HL-60 (cell line): ENCODE measurements at regions not wholly inside any gene's neighbourhood (a gene's known extent, or its start where the extent isn't known, plus 50 kb on each side); places are given as distances from the start of the nearest gene placed in this dataset.

Experiments used
- DNase-seq, 2 experiments: peaks; one replicate each; pipeline ENCODE4 v3.0.0-alpha.2; 2010 to 2020; ENCODE audit warnings: low read depth in 1 of 2, low spot score in 1 of 2
- H3K27ac ChIP-seq: fragments of 250-450 bp; sonication (Bioruptor Pico); replicated peaks from 2 replicates; pipeline ENCODE4 v1.5.1; 2020; ENCODE audit warnings: mild to moderate bottlenecking, moderate library complexity
- H3K27me3 ChIP-seq: fragments of 250-450 bp; sonication (Bioruptor Pico); 2 replicates; pipeline ENCODE4 v1.5.1; 2021; ENCODE audit warnings: mild to moderate bottlenecking, moderate library complexity; ENCODE audit not compliant: insufficient read depth, poor library complexity, severe bottlenecking
- H3K4me3 ChIP-seq: replicated peaks from 2 replicates; pipeline ENCODE4 v1.5.1; 2011; ENCODE audit warnings: mild to moderate bottlenecking, control low read depth, low read length; ENCODE audit not compliant: insufficient read depth
- CTCF ChIP-seq: IDR thresholded peaks from one replicate; pipeline ENCODE4 v1.5.1; 2011; ENCODE audit warnings: low read length, control low read depth, inconsistent platforms; ENCODE audit not compliant: insufficient read depth
- GABPA ChIP-seq: IDR thresholded peaks from 2 replicates; pipeline ENCODE4 v1.6.1; 2012; ENCODE audit warnings: low read depth
- POLR2AphosphoS5 ChIP-seq: IDR thresholded peaks from 2 replicates; pipeline ENCODE4 v1.6.1; 2012; ENCODE audit warnings: low read depth
- REST ChIP-seq: IDR thresholded peaks from 2 replicates; pipeline ENCODE4 v1.6.1; 2012; ENCODE audit warnings: low read depth; ENCODE audit not compliant: insufficient replicate concordance
- SPI1 ChIP-seq: IDR thresholded peaks from 2 replicates; pipeline ENCODE4 v1.6.1; 2012; ENCODE audit warnings: low read depth, mild to moderate bottlenecking, borderline replicate concordance

GRCh38 chr13:111022241-111022640 is 92.9 kb upstream of the ARHGEF7 start:
- TF ChIP-seq CTCF = no peak
- TF ChIP-seq POLR2AphosphoS5 = no peak
- TF ChIP-seq SPI1 = no peak
- TF ChIP-seq GABPA = no peak
- TF ChIP-seq REST = no peak

DNA sequence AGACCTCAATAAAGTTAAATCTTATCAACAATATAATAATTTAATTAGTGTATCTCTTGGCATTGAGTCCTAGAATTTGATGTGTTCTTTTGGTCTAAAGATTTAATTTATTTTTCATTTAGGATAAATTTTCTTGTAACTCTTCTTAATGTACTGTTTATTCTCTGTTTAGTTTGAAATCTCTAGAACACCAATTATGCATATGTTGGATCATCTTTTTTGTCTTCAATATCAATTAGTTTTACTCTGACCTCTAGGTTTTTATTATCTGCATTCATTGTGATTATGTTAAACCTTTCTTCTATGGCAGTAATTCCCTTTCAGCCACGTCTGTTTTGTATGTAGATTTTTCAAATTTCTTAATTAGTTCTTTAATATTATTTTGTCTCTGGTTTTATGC is 93.8 kb upstream of the ARHGEF7 start:
- TF ChIP-seq CTCF (no peak), SPI1 (no peak), REST (no peak), POLR2AphosphoS5 (no peak), GABPA (no peak)
- no peak for DNase-seq
- no peak overlapping the region for H3K27ac ChIP-seq
- no peaks in the 10 kb centered on the region for H3K27me3 ChIP-seq
- H3K4me3 ChIP-seq = no peak overlapping the region

More at GRCh38 chr13:111022241-111022640, 92.9 kb upstream of the ARHGEF7 start:
- Histone ChIP-seq H3K27ac (no peak overlapping the region), H3K4me3 (no peak overlapping the region), H3K27me3 (no peaks in the 10 kb centered on the region)
- DNase-seq = no peak

- Histone ChIP-seq H3K27me3 (no peaks in the 10 kb centered on the region), H3K27ac (no peak overlapping the region), H3K4me3 (no peak overlapping the region)
- no peak for DNase-seq
- TF ChIP-seq POLR2AphosphoS5 = no peak
- no peak for TF ChIP-seq SPI1
- no peak for TF ChIP-seq GABPA
- no peak for TF ChIP-seq CTCF
- no peak for TF ChIP-seq REST
These were observed 94.6 kb upstream of the ARHGEF7 start for GRCh38 chr13:111020546-111020945.
